HEK293T (cell line): ENCODE measurements at regions not wholly inside any gene's neighbourhood (a gene's known extent, or its start where the extent isn't known, plus 50 kb on each side); places are given as distances from the start of the nearest gene placed in this dataset.

Experiments
- BHLHE40 ChIP-seq: fragments of 450-650 bp; IDR thresholded peaks from 2 replicates; pipeline ENCODE4 v1.6.1; 2016; ENCODE audit warnings: mild to moderate bottlenecking, moderate library complexity, borderline replicate concordance
- ELF4 ChIP-seq: fragments of 450-650 bp; IDR thresholded peaks from 2 replicates; pipeline ENCODE4 v1.6.1; 2017; ENCODE audit warnings: antibody characterized with exemption
- FOXA1 ChIP-seq: fragments of 450-650 bp; IDR thresholded peaks from 2 replicates; pipeline ENCODE4 v1.6.1; 2016; ENCODE audit warnings: mild to moderate bottlenecking
- FOXM1 ChIP-seq: fragments of 450-650 bp; IDR thresholded peaks from 2 replicates; pipeline ENCODE4 v1.6.1; 2017; ENCODE audit warnings: mild to moderate bottlenecking, borderline replicate concordance
- NFRKB ChIP-seq: fragments of 450-650 bp; IDR thresholded peaks from 2 replicates; pipeline ENCODE4 v1.6.1; 2016; ENCODE audit warnings: mild to moderate bottlenecking, moderate library complexity
- SP1 ChIP-seq: fragments of 450-650 bp; IDR thresholded peaks from 2 replicates; pipeline ENCODE4 v1.6.1; 2017
- TARDBP ChIP-seq: fragments of 450-650 bp; IDR thresholded peaks from 2 replicates; pipeline ENCODE4 v1.6.1; 2016
- TF ChIP-seq, protein P1 (sequence below): fragments of 450-650 bp; IDR thresholded peaks from 2 replicates; pipeline ENCODE4 v1.6.1; 2016

- TF ChIP-seq, protein P1, sequence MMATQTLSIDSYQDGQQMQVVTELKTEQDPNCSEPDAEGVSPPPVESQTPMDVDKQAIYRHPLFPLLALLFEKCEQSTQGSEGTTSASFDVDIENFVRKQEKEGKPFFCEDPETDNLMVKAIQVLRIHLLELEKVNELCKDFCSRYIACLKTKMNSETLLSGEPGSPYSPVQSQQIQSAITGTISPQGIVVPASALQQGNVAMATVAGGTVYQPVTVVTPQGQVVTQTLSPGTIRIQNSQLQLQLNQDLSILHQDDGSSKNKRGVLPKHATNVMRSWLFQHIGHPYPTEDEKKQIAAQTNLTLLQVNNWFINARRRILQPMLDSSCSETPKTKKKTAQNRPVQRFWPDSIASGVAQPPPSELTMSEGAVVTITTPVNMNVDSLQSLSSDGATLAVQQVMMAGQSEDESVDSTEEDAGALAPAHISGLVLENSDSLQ: no peak
- TF ChIP-seq NFRKB (no peak), BHLHE40 (no peak), TARDBP (no peak), SP1 (no peak), ELF4 (no peak), FOXM1 (no peak), FOXA1 (no peak)
Observed at GRCh38 chr5:99176186-99176585, 247.4 kb upstream of the CHD1 start.
